HG02943 (cell line): ENCODE measurements at regions not wholly inside any gene's neighbourhood (a gene's known extent, or its start where the extent isn't known, plus 50 kb on each side); places are given as distances from the start of the nearest gene placed in this dataset.

Source experiments
- ATAC-seq: cut with Tn5 transposase; IDR thresholded peaks from one replicate; pipeline ENCODE4 v1.9.1; 2021; ENCODE audit warnings: mild to moderate bottlenecking, low read depth, moderate library complexity; ENCODE audit not compliant: unreplicated experiment

- no peak for ATAC-seq
These were observed 517.5 kb downstream of the PLPP3 start for GRCh38 chr1:56061824-56062223.

DNA sequence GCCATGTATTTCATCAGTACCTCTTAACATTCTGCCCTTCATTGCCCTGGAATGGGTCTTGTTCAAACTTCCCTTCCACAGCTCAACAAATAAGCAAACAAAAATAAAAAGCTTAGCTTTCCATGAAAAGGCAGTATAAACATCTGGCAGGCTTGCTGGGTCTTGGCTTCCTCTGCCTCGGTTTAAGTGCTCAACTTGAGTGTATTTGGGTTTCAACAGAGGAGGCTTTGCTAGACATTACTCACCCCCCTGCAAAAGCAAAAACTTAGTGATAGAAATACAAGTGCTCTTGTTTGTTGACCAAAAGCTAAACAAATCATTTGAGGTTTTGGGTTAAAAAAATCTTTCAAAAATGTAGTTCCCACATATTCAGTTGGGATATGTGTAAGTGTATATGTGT, 518.5 kb downstream of the PLPP3 start:
- no peak for ATAC-seq

DNA sequence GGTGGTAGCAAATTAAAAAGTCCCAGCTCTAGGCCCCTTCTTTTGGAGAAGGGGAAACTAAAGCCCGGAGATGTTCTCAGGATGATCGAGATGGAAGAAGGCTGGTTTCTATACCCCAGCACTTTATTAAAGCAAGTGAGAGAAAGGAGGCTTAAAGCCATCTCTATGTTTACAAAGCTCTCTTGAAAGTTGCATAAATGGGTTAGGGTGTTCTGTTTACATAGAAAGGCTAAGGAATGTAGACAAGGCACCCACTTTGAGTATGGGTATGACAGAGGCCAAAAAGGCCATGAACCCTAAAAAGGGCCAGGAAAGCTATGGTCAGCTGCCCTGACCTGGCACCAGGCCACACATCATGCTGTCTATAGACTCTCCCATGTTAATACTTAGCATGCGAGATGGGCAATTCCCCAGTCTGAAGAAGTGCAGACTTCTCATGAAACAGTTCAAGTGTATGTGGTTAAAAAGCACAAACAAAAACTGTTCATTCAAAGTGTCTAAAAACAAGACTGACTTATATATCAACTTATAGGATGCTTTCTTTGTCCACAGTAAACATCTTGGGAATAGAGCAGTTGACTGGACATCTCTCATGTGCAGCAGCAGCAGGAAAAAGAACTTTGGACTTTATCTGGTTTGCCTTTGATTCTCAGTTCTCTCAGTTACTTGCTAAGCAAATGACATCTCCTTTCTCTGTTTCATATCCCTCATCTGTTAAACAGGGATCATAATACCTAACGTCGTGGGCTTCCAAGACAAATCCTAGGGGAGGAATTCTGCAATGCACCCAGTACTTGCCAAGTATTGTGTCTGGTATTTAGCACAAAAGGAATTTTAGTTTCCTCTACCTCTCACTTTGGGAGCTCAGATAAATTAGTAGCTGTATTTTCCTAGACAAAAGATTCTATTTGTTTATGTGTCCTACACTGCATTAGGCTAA, 521.6 kb downstream of the PLPP3 start:
- ATAC-seq: no peak

GRCh38 chr1:56056438-56057287, 522.7 kb downstream of the PLPP3 start:
- ATAC-seq: no peak

- ATAC-seq: no peak
These were observed 524.4 kb downstream of the PLPP3 start for GRCh38 chr1:56054959-56055358.

- ATAC-seq: no peak
These were observed 527.3 kb downstream of the PLPP3 start for GRCh38 chr1:56052041-56052440.

DNA sequence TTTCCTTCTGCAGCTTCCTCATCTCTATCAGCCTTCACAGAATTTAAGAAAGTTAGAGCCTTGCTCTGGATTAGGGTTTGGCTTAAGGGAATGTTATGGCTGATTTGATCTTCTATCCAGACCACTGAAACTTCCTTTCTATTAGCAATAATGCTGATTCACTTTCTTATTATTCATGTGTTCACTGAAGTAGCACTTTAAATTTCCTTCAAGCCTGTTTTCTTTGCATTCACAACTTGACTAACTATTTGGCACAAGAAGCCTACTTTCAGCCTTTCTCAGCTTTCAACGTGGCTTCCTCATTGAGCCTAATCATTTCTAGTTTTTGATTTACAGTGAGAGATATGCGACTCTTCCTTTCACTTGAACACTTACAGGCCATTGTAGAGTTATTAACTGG, 528.5 kb downstream of the PLPP3 start:
- ATAC-seq: no peak

GRCh38 chr1:56045477-56045876, 533.9 kb downstream of the PLPP3 start:
- peak; percentile 47 for ATAC-seq

DNA sequence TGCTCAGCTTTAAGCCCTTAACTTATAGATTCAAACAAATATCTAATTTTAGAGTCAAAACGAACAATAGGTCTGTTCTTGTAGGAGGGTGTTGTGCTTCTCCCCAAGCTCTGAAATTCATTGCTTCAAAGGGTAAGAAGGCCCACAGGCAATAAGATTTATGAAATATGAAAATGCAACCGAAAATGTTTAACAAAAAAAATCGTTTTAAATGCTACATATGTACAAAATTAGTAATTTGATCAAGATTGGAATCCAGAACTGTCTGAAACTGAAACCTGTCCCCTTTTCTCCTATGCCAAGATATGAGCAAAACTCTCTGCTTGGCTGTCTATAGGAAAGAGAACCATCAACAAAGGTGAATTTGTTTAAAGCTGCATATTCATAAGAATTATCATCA, 534.3 kb downstream of the PLPP3 start:
- ATAC-seq: peak; percentile 65

- no peak for ATAC-seq
These were observed 542.9 kb downstream of the PLPP3 start for GRCh38 chr1:56036479-56036878.

DNA sequence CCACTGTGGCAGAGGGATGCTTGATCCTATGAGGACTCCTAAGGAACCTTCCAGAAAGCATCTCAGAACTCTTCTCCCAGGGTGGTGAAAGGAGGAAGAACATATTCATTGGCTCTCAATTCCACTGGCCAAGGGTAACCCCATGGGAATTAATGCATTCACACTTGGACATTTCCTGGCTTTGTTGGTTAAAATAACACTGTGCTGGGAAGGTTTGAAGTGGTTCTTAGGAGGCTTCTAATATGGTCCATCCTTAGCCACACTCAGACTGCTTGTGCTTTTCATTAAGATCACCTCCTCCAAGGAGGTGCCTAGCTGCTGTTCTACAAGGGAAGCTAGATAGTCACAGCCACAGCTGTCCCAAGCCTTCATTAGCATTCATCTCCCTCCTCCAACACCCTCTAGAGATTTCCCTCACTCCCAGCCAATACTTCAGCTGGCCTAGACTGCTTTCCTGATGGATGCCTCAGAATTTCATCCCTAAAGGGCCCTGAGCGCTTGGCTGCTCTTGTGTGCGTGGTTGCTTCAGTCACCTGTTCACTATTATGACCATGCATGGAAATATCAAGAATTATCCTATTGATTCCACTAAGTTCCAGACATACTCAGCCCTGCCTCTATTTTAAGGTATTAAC, 544.4 kb downstream of the PLPP3 start:
- ATAC-seq: no peak

DNA sequence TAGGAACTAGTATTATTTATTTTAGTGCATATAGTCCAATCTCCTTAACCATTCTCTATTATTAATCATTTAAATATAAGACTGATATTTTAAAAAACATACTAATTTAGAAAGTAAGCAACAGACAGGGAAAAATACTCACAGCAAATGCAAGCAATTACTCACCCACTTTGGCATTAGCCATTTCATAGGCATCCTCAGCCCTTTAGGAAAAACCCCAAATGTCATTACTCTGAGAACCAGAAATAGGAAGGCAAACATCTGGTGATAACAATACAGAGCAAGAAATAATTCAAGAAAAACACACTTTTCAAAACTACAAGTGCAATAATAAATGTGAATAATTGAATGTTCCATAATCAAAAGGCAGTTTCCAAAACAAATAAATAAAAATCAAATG, 545.1 kb downstream of the PLPP3 start:
- no peak for ATAC-seq

GRCh38 chr1:56033321-56034037, 545.9 kb downstream of the PLPP3 start:
- ATAC-seq: no peak

- ATAC-seq: no peak
These were observed 547.2 kb downstream of the PLPP3 start for GRCh38 chr1:56032096-56032676.

DNA sequence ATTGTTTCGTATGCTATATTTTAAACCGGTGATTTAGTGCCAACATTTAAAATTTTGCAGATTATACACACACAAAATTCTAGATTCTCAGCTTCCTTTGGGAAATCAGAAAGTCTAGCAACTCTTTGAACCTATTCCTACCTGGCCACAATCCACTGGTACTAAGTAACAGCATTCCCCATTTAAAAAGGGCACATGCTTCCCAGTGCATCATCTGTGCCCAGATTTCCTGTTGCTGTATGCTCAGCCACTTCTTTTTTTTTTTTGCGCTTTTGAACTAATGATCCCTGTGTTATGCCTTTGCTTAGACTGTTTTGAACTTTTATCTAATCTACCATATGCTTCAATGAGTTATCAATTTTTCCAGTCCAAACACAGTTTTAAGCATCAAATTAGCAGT, 548.4 kb downstream of the PLPP3 start:
- no peak for ATAC-seq

GRCh38 chr1:56029319-56030003, 549.9 kb downstream of the PLPP3 start:
- no peak for ATAC-seq

GRCh38 chr1:56028911-56029310, 550.5 kb downstream of the PLPP3 start:
- no peak for ATAC-seq

DNA sequence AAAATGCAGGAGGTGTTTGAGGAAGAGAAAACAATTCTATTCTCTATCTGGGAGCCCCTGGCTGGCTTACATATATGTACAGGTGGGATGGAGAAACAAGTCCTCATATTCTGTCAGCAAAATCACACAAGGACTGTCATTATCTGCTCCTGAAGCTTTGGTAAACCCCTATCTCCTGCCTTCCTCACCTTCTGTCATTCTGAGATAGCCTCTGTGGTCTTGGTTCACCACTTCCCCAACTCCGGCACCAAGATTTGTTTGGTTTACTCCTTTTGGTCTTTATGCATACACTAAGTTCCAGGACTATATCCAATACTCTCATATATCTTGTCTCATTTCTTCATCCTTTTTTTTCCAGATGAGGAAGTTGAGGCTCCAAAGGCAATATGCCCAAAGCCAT, 551.1 kb downstream of the PLPP3 start:
- no peak for ATAC-seq

- no peak for ATAC-seq
These were observed 553.4 kb downstream of the PLPP3 start for GRCh38 chr1:56025942-56026341.
